Smooth muscle cell (in vitro differentiated cells): ENCODE measurements at regions not wholly inside any gene's neighbourhood (a gene's known extent, or its start where the extent isn't known, plus 50 kb on each side); places are given as distances from the start of the nearest gene placed in this dataset.
"Not testable (repeated sequence)": the region's sequence is repeated elsewhere in the genome, so short reads cannot be mapped to it uniquely, and the experiment has no call there.

ENCODE experiments used
- DNase-seq: peaks from one replicate; lab custom pipeline; 2025; ENCODE audit not compliant: unreplicated experiment; lab: John Stamatoyannopoulos, UW
- H2AFZ ChIP-seq: fragments of 200-600 bp; sonication (generic); 2 replicates; pipeline ENCODE4 v1.6.0; 2016; ENCODE audit warnings: antibody characterized with exemption, low read depth, mild to moderate bottlenecking
- H3F3A ChIP-seq: fragments of 200-600 bp; sonication (generic); 2 replicates; pipeline ENCODE4 v1.6.0; 2017; ENCODE audit warnings: antibody characterized with exemption, low read depth
- H3K27ac ChIP-seq: fragments of 200-600 bp; sonication (generic); 2 replicates; pipeline ENCODE4 v1.5.1; 2016; ENCODE audit warnings: low read depth, mild to moderate bottlenecking
- H3K27me3 ChIP-seq: fragments of 200-600 bp; sonication (generic); 2 replicates; pipeline ENCODE4 v1.6.1; 2016; ENCODE audit warnings: low read depth, mild to moderate bottlenecking
- H3K36me3 ChIP-seq: fragments of 200-600 bp; sonication (generic); 2 replicates; pipeline ENCODE4 v1.5.1; 2016; ENCODE audit warnings: low read depth
- H3K4me1 ChIP-seq: fragments of 200-600 bp; sonication (generic); 2 replicates; pipeline ENCODE4 v1.5.1; 2016; ENCODE audit warnings: low read depth
- H3K4me2 ChIP-seq: fragments of 200-600 bp; sonication (generic); 2 replicates; pipeline ENCODE4 v1.6.0; 2016; ENCODE audit warnings: mild to moderate bottlenecking
- H3K4me3 ChIP-seq: fragments of 200-600 bp; sonication (generic); 2 replicates; pipeline ENCODE4 v1.5.1; 2016; ENCODE audit warnings: mild to moderate bottlenecking
- H3K79me2 ChIP-seq: fragments of 200-600 bp; sonication (generic); 2 replicates; pipeline ENCODE4 v1.6.0; 2016; ENCODE audit warnings: low read depth, mild to moderate bottlenecking
- H3K9ac ChIP-seq: fragments of 200-600 bp; sonication (generic); 2 replicates; pipeline ENCODE4 v1.6.0; 2016; ENCODE audit warnings: low read depth
- H3K9me3 ChIP-seq: fragments of 200-600 bp; sonication (generic); replicated peaks from 2 replicates; pipeline ENCODE4 v1.5.1; 2016; ENCODE audit warnings: low read depth
- H4K20me1 ChIP-seq: fragments of 200-600 bp; sonication (generic); 2 replicates; pipeline ENCODE4 v1.6.0; 2016; ENCODE audit warnings: low read depth
- WGBS: methylation state at CpG from one replicate; pipeline ENCODE4 v1.1.7; 2016; ENCODE audit warnings: low lambda C conversion rate; 5-methylcytosine and 5-hydroxymethylcytosine counted together
- TF ChIP-seq, protein P1 (sequence below): fragments of 200-600 bp; sonication (generic); IDR thresholded peaks from 2 replicates; pipeline ENCODE4 v1.5.1; 2017; ENCODE audit warnings: borderline replicate concordance, mild to moderate bottlenecking, antibody characterized with exemption; ENCODE audit not compliant: insufficient read depth, poor library complexity, severe bottlenecking

DNA sequence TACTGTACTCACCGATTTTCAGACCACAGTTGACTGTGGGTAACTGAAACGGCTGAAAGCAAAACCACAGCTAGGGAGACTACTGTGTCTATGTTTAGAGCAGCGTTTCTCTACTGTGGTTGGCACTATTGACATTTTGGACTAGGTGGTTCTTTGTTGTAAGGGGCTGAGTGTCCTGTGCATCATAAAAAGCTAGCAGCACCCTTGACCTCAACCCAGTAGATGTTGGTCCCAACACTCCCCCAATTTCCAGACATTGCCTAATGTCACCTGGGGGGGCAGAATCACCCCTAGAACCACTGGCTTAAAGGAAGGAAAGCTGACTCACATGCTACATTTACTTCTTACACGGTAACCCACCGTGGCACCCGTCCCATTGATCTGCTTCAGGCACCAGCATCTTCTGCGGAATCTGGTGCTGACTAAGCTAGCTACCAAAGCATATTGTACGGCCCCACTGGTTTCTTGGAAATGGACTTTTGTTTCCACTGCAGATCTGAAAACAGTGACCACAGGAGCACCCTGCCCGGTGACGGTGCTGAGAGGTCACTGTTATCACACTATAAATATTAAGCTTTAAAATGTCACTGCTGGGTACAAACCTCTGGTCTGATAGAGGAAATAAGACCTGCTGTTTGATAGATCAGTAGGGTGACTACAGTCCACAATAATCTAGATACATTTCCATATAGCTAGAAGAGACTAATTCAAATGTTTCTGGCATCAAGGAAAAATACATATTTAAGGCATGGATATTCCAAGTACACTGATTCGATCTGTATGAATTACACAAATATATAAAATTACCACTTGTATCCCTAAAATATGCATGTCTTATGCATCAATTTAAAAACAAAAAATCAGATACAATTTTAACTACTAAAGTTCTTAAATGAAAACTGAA lies 151.4 kb downstream of the HSD17B3 start:
- Histone ChIP-seq H3K36me3 (no peaks in the 10 kb centered on the region), H3K27ac (no peak overlapping the region), H3K79me2 (no peaks in the 10 kb centered on the region), H3K27me3 (peaks cover 3% of the 10 kb centered on the region), H4K20me1 (no peaks in the 10 kb centered on the region), H3K9ac (no peak overlapping the region), H3K4me3 (no peak overlapping the region), H3K4me1 (no peaks in the 10 kb centered on the region), H3K4me2 (no peak overlapping the region), H2AFZ (no peak overlapping the region), H3K9me3 (no peaks in the 10 kb centered on the region), H3F3A (no peaks in the 10 kb centered on the region)
- DNase-seq, result no peak
- WGBS, result 82% methylated on average over 11 of the region's 11 CpGs
- TF ChIP-seq, protein P1, sequence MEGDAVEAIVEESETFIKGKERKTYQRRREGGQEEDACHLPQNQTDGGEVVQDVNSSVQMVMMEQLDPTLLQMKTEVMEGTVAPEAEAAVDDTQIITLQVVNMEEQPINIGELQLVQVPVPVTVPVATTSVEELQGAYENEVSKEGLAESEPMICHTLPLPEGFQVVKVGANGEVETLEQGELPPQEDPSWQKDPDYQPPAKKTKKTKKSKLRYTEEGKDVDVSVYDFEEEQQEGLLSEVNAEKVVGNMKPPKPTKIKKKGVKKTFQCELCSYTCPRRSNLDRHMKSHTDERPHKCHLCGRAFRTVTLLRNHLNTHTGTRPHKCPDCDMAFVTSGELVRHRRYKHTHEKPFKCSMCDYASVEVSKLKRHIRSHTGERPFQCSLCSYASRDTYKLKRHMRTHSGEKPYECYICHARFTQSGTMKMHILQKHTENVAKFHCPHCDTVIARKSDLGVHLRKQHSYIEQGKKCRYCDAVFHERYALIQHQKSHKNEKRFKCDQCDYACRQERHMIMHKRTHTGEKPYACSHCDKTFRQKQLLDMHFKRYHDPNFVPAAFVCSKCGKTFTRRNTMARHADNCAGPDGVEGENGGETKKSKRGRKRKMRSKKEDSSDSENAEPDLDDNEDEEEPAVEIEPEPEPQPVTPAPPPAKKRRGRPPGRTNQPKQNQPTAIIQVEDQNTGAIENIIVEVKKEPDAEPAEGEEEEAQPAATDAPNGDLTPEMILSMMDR, result no peak

DNA sequence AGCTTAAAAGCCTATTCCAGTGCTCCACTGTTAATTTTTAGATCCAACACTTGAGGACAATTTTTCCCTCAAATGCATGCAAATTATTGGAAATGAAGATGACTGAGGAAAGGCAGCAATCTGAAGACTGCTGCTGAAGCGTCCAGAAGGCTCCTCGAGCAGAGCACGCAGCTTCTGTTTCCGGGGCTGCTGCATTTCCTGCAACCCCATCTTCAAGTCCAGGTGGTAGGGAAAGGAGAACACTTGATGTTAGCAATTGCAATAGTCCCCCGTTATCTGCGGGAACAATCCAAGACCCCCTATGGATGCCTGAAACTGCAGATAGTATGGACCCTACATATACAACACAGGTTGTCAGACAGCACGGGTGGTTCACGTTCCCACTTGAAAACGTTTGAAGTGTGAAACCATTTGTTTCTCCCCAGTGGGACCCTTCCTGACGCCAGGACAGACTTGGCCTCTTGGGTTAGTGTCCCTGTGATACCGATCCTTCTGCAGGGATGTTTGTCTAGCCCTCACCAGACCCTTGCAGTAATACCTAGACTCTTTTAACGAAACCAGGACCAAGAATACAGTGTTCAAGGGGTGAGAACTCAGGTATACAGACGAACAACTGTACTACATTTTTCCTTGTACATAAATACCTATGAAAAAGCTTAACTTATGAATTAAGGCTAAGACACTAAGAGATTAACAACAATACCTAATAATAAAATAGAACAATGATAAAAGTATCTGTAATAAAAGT lies 152.3 kb downstream of the HSD17B3 start:
- no peak overlapping the region for H3K27ac ChIP-seq
- no peaks in the 10 kb centered on the region for H3F3A ChIP-seq
- H3K4me3 ChIP-seq, result no peak overlapping the region
- no peak overlapping the region for H3K4me2 ChIP-seq
- no peak for DNase-seq
- H3K27me3 ChIP-seq, result peaks cover 3% of the 10 kb centered on the region
- H3K9ac ChIP-seq, result no peak overlapping the region
- no peaks in the 10 kb centered on the region for H3K36me3 ChIP-seq
- WGBS, result 88% methylated on average over 13 of the region's 13 CpGs
- H2AFZ ChIP-seq, result no peak overlapping the region
- no peaks in the 10 kb centered on the region for H3K79me2 ChIP-seq
- no peaks in the 10 kb centered on the region for H4K20me1 ChIP-seq
- no peaks in the 10 kb centered on the region for H3K9me3 ChIP-seq
- TF ChIP-seq, protein P1, result no peak
- H3K4me1 ChIP-seq, result no peaks in the 10 kb centered on the region

- TF ChIP-seq, protein P1, result no peak
- no peak overlapping the region for H3K27ac ChIP-seq
These were observed 153.1 kb downstream of the HSD17B3 start for GRCh38 chr9:96148634-96149532.

DNA sequence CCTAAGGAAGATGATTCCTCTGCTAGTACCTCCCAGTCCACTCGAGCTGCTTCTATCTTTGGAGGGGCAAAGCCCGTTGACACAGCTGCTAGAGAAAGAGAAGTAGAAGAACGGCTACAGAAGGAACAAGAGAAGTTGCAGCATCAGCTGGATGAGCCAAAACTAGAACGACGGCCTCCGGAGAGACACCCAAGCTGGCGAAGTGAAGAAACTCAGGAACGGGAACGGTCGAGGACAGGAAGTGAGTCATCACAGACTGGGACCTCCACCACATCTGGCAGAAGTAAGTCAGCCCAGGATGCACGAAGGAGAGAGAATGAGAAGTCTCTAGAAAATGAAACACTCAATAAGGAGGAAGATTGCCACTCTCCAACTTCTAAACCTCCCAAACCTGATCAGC lies 154.9 kb downstream of the HSD17B3 start:
- H3K4me1 ChIP-seq, H3F3A ChIP-seq, H3K9ac ChIP-seq, H4K20me1 ChIP-seq, H3K4me3 ChIP-seq, H3K4me2 ChIP-seq, H3K27me3 ChIP-seq, H3K27ac ChIP-seq, H2AFZ ChIP-seq, H3K79me2 ChIP-seq, DNase-seq, H3K36me3 ChIP-seq, H3K9me3 ChIP-seq: not testable (repeated sequence)
- 57% methylated on average over 11 of the region's 11 CpGs for WGBS

More at GRCh38 chr9:96148634-96149532, 153.1 kb downstream of the HSD17B3 start:
- no peaks in the 10 kb centered on the region for H4K20me1 ChIP-seq
- DNase-seq, result no peak
- no peaks in the 10 kb centered on the region for H3F3A ChIP-seq
- peaks cover 3% of the 10 kb centered on the region for H3K27me3 ChIP-seq
- H3K36me3 ChIP-seq, result no peaks in the 10 kb centered on the region
- H2AFZ ChIP-seq, result no peak overlapping the region
- no peaks in the 10 kb centered on the region for H3K4me1 ChIP-seq
- H3K4me3 ChIP-seq, result no peak overlapping the region
- no peak overlapping the region for H3K4me2 ChIP-seq
- H3K9me3 ChIP-seq, result no peaks in the 10 kb centered on the region
- 88% methylated on average over 8 of the region's 8 CpGs for WGBS
- H3K9ac ChIP-seq, result no peak overlapping the region
- no peaks in the 10 kb centered on the region for H3K79me2 ChIP-seq
